H1 (cell line): ENCODE measurements at regions not wholly inside any gene's neighbourhood (a gene's known extent, or its start where the extent isn't known, plus 50 kb on each side); places are given as distances from the start of the nearest gene placed in this dataset.

Source experiments
- CTCF ChIA-PET: fragments of 300-600 bp; sonication (Branson Sonifier 250); formaldehyde crosslinking; loops from one replicate; lab custom pipeline; 2021; ENCODE audit not compliant: partially characterized antibody; lab: Charles Lee
- POLR2A ChIA-PET: fragments of 300-600 bp; sonication (Branson Sonifier 250); formaldehyde crosslinking; loops from one replicate; lab custom pipeline; 2021; ENCODE audit warnings: inconsistent platforms; ENCODE audit not compliant: partially characterized antibody; lab: Charles Lee
- DNase-seq, 2 experiments: peaks; one replicate each; pipeline versions ENCODE4 v3.0.0 to v3.0.0-alpha.2; 2010 to 2022; ENCODE audit warnings: low spot score in 2 of 2, low read depth in 1 of 2, mixed read lengths in 1 of 2
- FAIRE-seq: peaks from 2 replicates; lab custom pipeline; 2011; peaks lifted over from hg19 to GRCh38; lab: Jason Lieb, UNC
- H2AFZ ChIP-seq: 2 replicates; pipeline ENCODE4 v1.8.1; 2012; ENCODE audit warnings: low read length, inconsistent platforms
- H2AK5ac ChIP-seq: 2 replicates; pipeline ENCODE4 v1.6.1; 2013; ENCODE audit warnings: low read depth, low read length
- H2BK120ac ChIP-seq: replicated peaks from 2 replicates; pipeline ENCODE3; 2013; ENCODE audit warnings: low read depth, low read length, inconsistent platforms
- H2BK12ac ChIP-seq: 2 replicates; pipeline ENCODE4 v1.6.1; 2013; ENCODE audit warnings: low read depth, low read length
- H2BK15ac ChIP-seq: 2 replicates; pipeline ENCODE4 v1.6.1; 2013; ENCODE audit warnings: low read length
- H2BK20ac ChIP-seq: 2 replicates; pipeline ENCODE4 v1.6.1; 2013; ENCODE audit warnings: low read length
- H2BK5ac ChIP-seq: 2 replicates; pipeline ENCODE4 v1.6.1; 2013; ENCODE audit warnings: low read depth, low read length
- H3K14ac ChIP-seq: 2 replicates; pipeline ENCODE4 v1.6.1; 2013; ENCODE audit warnings: inconsistent platforms; ENCODE audit not compliant: insufficient read length
- H3K18ac ChIP-seq: 2 replicates; pipeline ENCODE4 v1.6.1; 2013; ENCODE audit warnings: low read length; ENCODE audit errors: extremely low read depth
- H3K23ac ChIP-seq: 2 replicates; pipeline ENCODE4 v1.6.1; 2013; ENCODE audit warnings: inconsistent platforms; ENCODE audit not compliant: insufficient read length
- H3K23me2 ChIP-seq: 2 replicates; pipeline ENCODE4 v1.6.1; 2013; ENCODE audit warnings: low read depth, low read length
- H3K27ac ChIP-seq: 2 replicates; pipeline ENCODE4 v1.6.1; 2011; ENCODE audit warnings: low read depth, low read length, inconsistent platforms
- H3K27me3 ChIP-seq, 4 experiments: replicated peaks in 1 of 4; 1 replicate in 1 of 4; 2 replicates in 3 of 4; pipeline versions ENCODE4 v1.6.1 to v1.8.1; 2011 to 2013; ENCODE audit warnings: low read length in 3 of 4, mild to moderate bottlenecking in 3 of 4, inconsistent platforms in 2 of 4, mixed read lengths in 2 of 4, moderate library complexity in 1 of 4; ENCODE audit not compliant: control insufficient read depth in 3 of 4, insufficient read depth in 3 of 4; ENCODE audit errors: extremely low read depth in 1 of 4
- H3K36me3 ChIP-seq, 4 experiments: 2 replicates each; pipeline versions ENCODE4 v1.6.1 to v1.8.1; 2011 to 2013; ENCODE audit warnings: mild to moderate bottlenecking in 4 of 4, low read length in 3 of 4, moderate library complexity in 2 of 4, control low read depth in 1 of 4, inconsistent platforms in 1 of 4; ENCODE audit not compliant: insufficient read depth in 4 of 4, control insufficient read depth in 2 of 4
- H3K4ac ChIP-seq: replicated peaks from 2 replicates; pipeline ENCODE3; 2013; ENCODE audit warnings: low read length, low read depth, mixed read lengths, inconsistent platforms; ENCODE audit not compliant: insufficient read length
- H3K4me1 ChIP-seq, 4 experiments: replicated peaks in 1 of 4; 1 replicate in 1 of 4; 2 replicates in 3 of 4; pipeline versions ENCODE4 v1.6.1 to v1.8.1; 2011 to 2013; ENCODE audit warnings: low read length in 3 of 4, inconsistent platforms in 2 of 4, mixed read lengths in 1 of 4; ENCODE audit not compliant: insufficient read depth in 4 of 4, control insufficient read depth in 3 of 4
- H3K4me2 ChIP-seq, 2 experiments: 2 replicates each; pipeline versions ENCODE4 v1.6.1 to v1.8.1; 2011 to 2013; ENCODE audit warnings: low read depth in 2 of 2, low read length in 2 of 2, control low read depth in 1 of 2, inconsistent platforms in 1 of 2, mild to moderate bottlenecking in 1 of 2; ENCODE audit not compliant: insufficient read depth in 1 of 2
- H3K4me3 ChIP-seq, 4 experiments: fragments of 200-600, 300-600 bp in 1 of 4; sonication (generic), shearing (Covaris generic), sonication (Bioruptor Twin) in 1 of 4; 2 replicates each; pipeline versions ENCODE4 v1.5.1 to v1.8.1; 2011 to 2016; ENCODE audit warnings: low read length in 4 of 4, low read depth in 3 of 4, control low read depth in 2 of 4, inconsistent platforms in 2 of 4, mild to moderate bottlenecking in 2 of 4, mixed read lengths in 1 of 4, moderate library complexity in 1 of 4; ENCODE audit not compliant: insufficient read depth in 2 of 4; ENCODE audit errors: extremely low read depth in 1 of 4
- H3K56ac ChIP-seq: replicated peaks from 2 replicates; pipeline ENCODE3; 2013; ENCODE audit warnings: low read depth, mild to moderate bottlenecking, mixed read lengths, low read length, inconsistent platforms; ENCODE audit not compliant: insufficient read length
- H3K79me1 ChIP-seq: 2 replicates; pipeline ENCODE4 v1.6.1; 2013; ENCODE audit warnings: low read depth, low read length, control low read depth
- H3K79me2 ChIP-seq, 2 experiments: 2 replicates each; pipeline versions ENCODE4 v1.6.1 to v1.8.1; 2012 to 2013; ENCODE audit warnings: low read length in 2 of 2, mild to moderate bottlenecking in 2 of 2, inconsistent platforms in 1 of 2; ENCODE audit not compliant: insufficient read depth in 2 of 2, control insufficient read depth in 1 of 2
- H3K9ac ChIP-seq, 4 experiments: replicated peaks in 1 of 4; 1 replicate in 1 of 4; 2 replicates in 3 of 4; pipeline versions ENCODE4 v1.6.1 to v1.8.1; 2011 to 2013; ENCODE audit warnings: low read depth in 3 of 4, low read length in 3 of 4, control low read depth in 2 of 4, mild to moderate bottlenecking in 2 of 4, moderate library complexity in 2 of 4, inconsistent platforms in 1 of 4; ENCODE audit errors: extremely low read depth in 1 of 4
- H3K9me3 ChIP-seq, 2 experiments: 2 replicates each; pipeline versions ENCODE4 v1.6.1 to v1.8.1; 2012 to 2013; ENCODE audit warnings: mild to moderate bottlenecking in 2 of 2, moderate library complexity in 2 of 2, control low read depth in 1 of 2, inconsistent platforms in 1 of 2, low read depth in 1 of 2, low read length in 1 of 2, mixed read lengths in 1 of 2; ENCODE audit not compliant: insufficient read depth in 2 of 2
- H4K20me1 ChIP-seq, 2 experiments: replicated peaks in 1 of 2; 2 replicates each; pipeline versions ENCODE3 to v1.8.1; 2011 to 2013; ENCODE audit warnings: inconsistent platforms in 2 of 2, low read length in 2 of 2, mild to moderate bottlenecking in 1 of 2; ENCODE audit not compliant: insufficient read depth in 2 of 2, control insufficient read depth in 1 of 2
- H4K5ac ChIP-seq: 2 replicates; pipeline ENCODE4 v1.6.1; 2013; ENCODE audit warnings: low read length, low read depth, mixed read lengths, inconsistent platforms; ENCODE audit not compliant: insufficient read length
- H4K8ac ChIP-seq: 2 replicates; pipeline ENCODE4 v1.8.0; 2013; ENCODE audit warnings: mild to moderate bottlenecking, moderate library complexity, low read length, inconsistent platforms; ENCODE audit not compliant: insufficient read depth; ENCODE audit errors: extremely low read depth
- H4K91ac ChIP-seq: replicated peaks from 2 replicates; pipeline ENCODE3; 2013; ENCODE audit warnings: low read length, mixed read lengths, inconsistent platforms; ENCODE audit not compliant: insufficient read length
- EZH2 ChIP-seq: fragments of 200-600 bp; sonication (generic); IDR thresholded peaks from 2 replicates; pipeline ENCODE4 v1.7.1; 2012; ENCODE audit warnings: low read depth, mild to moderate bottlenecking, moderate library complexity, low read length, inconsistent platforms; ENCODE audit not compliant: severe bottlenecking
- GABPA ChIP-seq: IDR thresholded peaks from 2 replicates; pipeline ENCODE4 v1.6.1; 2011; ENCODE audit warnings: mild to moderate bottlenecking, low read length, moderate library complexity, borderline replicate concordance; ENCODE audit not compliant: insufficient read depth
- HDAC2 ChIP-seq, 2 experiments: fragments of 300-600 bp in 1 of 2; sonication (generic) in 1 of 2; IDR thresholded peaks; 2 replicates each; pipeline ENCODE4 v1.6.1; 2011 to 2012; ENCODE audit warnings: low read depth in 2 of 2, low read length in 2 of 2, mild to moderate bottlenecking in 2 of 2, moderate library complexity in 2 of 2, borderline replicate concordance in 1 of 2, inconsistent platforms in 1 of 2
- JUND ChIP-seq: IDR thresholded peaks from 2 replicates; pipeline ENCODE4 v1.6.1; 2011; ENCODE audit warnings: mild to moderate bottlenecking, improper control_type of control experiment, low read length
- NRF1 ChIP-seq: IDR thresholded peaks from 2 replicates; pipeline ENCODE4 v1.6.1; 2011; ENCODE audit warnings: mild to moderate bottlenecking, low read depth, low read length, improper control_type of control experiment
- RAD21 ChIP-seq, 2 experiments: IDR thresholded peaks in 1 of 2; conservative IDR thresholded peaks in 1 of 2; 2 replicates each; pipeline ENCODE4 v1.6.1; 2011; ENCODE audit warnings: low read depth in 2 of 2, low read length in 2 of 2, improper control_type of control experiment in 1 of 2, inconsistent platforms in 1 of 2, mild to moderate bottlenecking in 1 of 2, moderate library complexity in 1 of 2
- RFX5 ChIP-seq: IDR thresholded peaks from 2 replicates; pipeline ENCODE4 v1.6.1; 2011; ENCODE audit warnings: low read depth, low read length, improper control_type of control experiment, borderline replicate concordance
- SAP30 ChIP-seq: fragments of 300-600 bp; sonication (generic); IDR thresholded peaks from 2 replicates; pipeline ENCODE4 v1.7.1; 2012; ENCODE audit warnings: low read length, moderate library complexity, mild to moderate bottlenecking, inconsistent platforms; ENCODE audit not compliant: insufficient read depth, insufficient replicate concordance
- SIX5 ChIP-seq: IDR thresholded peaks from 2 replicates; pipeline ENCODE4 v1.6.1; 2011; ENCODE audit warnings: mild to moderate bottlenecking, low read depth, low read length
- TAF1 ChIP-seq: IDR thresholded peaks from 2 replicates; pipeline ENCODE4 v1.6.1; 2011; ENCODE audit warnings: mild to moderate bottlenecking, low read depth, low read length
- TEAD4 ChIP-seq: IDR thresholded peaks from 2 replicates; pipeline ENCODE4 v1.6.1; 2012; ENCODE audit warnings: low read depth, low read length, inconsistent platforms, mixed read lengths
- USF2 ChIP-seq: IDR thresholded peaks from 2 replicates; pipeline ENCODE4 v1.6.1; 2011; ENCODE audit warnings: low read length, improper control_type of control experiment
- YY1 ChIP-seq: IDR thresholded peaks from 2 replicates; pipeline ENCODE4 v1.6.1; 2011; ENCODE audit warnings: low read depth, mild to moderate bottlenecking, low read length
- WGBS, 2 experiments: shearing (Covaris generic) in 1 of 2; methylation state at CpG; one replicate each; pipeline versions ENCODE4 v1.1.6 to v1.1.7; 2013 to 2015; ENCODE audit warnings: low lambda C conversion rate in 2 of 2, mixed read lengths in 2 of 2, inconsistent platforms in 1 of 2, low coverage in 1 of 2, missing lambda C conversion rate in 1 of 2; ENCODE audit not compliant: insufficient replicate concordance in 2 of 2, insufficient coverage in 1 of 2, insufficient read length in 1 of 2; ENCODE audit errors: extremely low coverage in 1 of 2, missing lambda C conversion rate in 1 of 2; 5-methylcytosine and 5-hydroxymethylcytosine counted together

DNA sequence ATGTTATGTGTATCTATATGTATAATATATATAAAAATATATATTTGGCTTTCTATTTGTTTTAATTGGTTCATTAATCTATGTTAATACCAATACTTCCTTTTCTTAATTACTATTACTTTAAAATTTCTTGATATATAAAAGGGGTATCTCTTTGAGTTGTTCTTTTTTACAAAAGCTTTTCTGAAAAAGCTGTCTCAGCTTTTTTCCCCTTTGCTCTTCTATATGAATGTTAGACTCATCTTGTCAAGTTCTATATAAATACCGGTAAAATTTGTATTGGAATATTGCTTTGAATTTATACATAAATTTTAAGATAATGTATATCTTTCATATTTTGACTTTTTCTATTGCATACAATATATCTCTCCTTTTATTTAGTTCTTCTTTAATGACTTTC, 139.8 kb upstream of the FOXG1 start:
- H3K4me3 ChIP-seq, result no peak overlapping the region
- no peak overlapping the region for H3K18ac ChIP-seq
- no peak overlapping the region for H3K14ac ChIP-seq
- no peak overlapping the region for H2BK12ac ChIP-seq
- no peaks in the 10 kb centered on the region for H3K9me3 ChIP-seq
- H3K23me2 ChIP-seq, result no peaks in the 10 kb centered on the region; the same call in 1 of the 2 replicates
- H4K20me1 ChIP-seq, result no peaks in the 10 kb centered on the region
- H3K79me1 ChIP-seq, result no peaks in the 10 kb centered on the region
- POLR2A ChIA-PET, result no interaction called here
- H2BK120ac ChIP-seq, result no peak overlapping the region
- no peak overlapping the region for H2AK5ac ChIP-seq
- H3K9ac ChIP-seq, result no peak overlapping the region
- WGBS, 2 experiments, result 97% methylated on average over 1 of the region's 1 CpG; no CpG with 5 or more reads in 1 of the 2 experiments
- H3K4ac ChIP-seq, result no peak overlapping the region
- H3K36me3 ChIP-seq, result no peaks in the 10 kb centered on the region
- DNase-seq (no peak), FAIRE-seq (no peak)
- H3K23ac ChIP-seq, result no peak overlapping the region
- no peaks in the 10 kb centered on the region for H3K27me3 ChIP-seq
- no peak overlapping the region for H4K5ac ChIP-seq
- H4K8ac ChIP-seq, result no peak overlapping the region
- no peak overlapping the region for H3K27ac ChIP-seq
- no peak overlapping the region for H2BK5ac ChIP-seq
- no peak overlapping the region for H2BK15ac ChIP-seq
- H3K79me2 ChIP-seq, result no peaks in the 10 kb centered on the region
- H4K91ac ChIP-seq, result no peak overlapping the region
- no peak overlapping the region for H3K56ac ChIP-seq
- CTCF ChIA-PET, result no interaction called here
- no peak overlapping the region for H3K4me2 ChIP-seq
- H3K4me1 ChIP-seq, result no peaks in the 10 kb centered on the region
- no peak overlapping the region for H2BK20ac ChIP-seq
- no peak overlapping the region for H2AFZ ChIP-seq
- TF ChIP-seq HDAC2 (IDR thresholded peaks at IDR 0.05; ENCODE audit: borderline replicate concordance in 1 of 2, low read depth in 2 of 2, low read length in 2 of 2) (no peak), EZH2 (no peak), SAP30 (no peak), NRF1 (no peak), GABPA (no peak), JUND (no peak), TEAD4 (no peak), RAD21 (IDR thresholded peaks at IDR 0.05 in 1 of 2, conservative IDR thresholded peaks at IDR 0.05 in 1 of 2; ENCODE audit: low read depth in 2 of 2, low read length in 2 of 2) (no peak), RFX5 (no peak), USF2 (no peak), YY1 (no peak), TAF1 (no peak), SIX5 (no peak)
